Prostate gland (tissue), 2 donors: ENCODE measurements at regions not wholly inside any gene's neighbourhood (a gene's known extent, or its start where the extent isn't known, plus 50 kb on each side); places are given as distances from the start of the nearest gene placed in this dataset.

ENCODE experiments used
- POLR2A ChIP-seq: fragments of 450-650 bp; IDR thresholded peaks from one replicate; pipeline ENCODE4 v1.6.1; 2016; ENCODE audit warnings: antibody characterized with exemption, mild to moderate bottlenecking
- TF ChIP-seq, protein P1 (sequence below), 4 experiments: fragments of 200-600 bp in 2 of 4; fragments of 450-650 bp in 2 of 4; sonication (generic) in 2 of 4; IDR thresholded peaks; 1 replicate in 3 of 4; 2 replicates in 1 of 4; pipeline ENCODE4 v1.5.1; 2016 to 2019; ENCODE audit warnings: antibody characterized with exemption in 4 of 4, mild to moderate bottlenecking in 2 of 4, moderate library complexity in 2 of 4

DNA sequence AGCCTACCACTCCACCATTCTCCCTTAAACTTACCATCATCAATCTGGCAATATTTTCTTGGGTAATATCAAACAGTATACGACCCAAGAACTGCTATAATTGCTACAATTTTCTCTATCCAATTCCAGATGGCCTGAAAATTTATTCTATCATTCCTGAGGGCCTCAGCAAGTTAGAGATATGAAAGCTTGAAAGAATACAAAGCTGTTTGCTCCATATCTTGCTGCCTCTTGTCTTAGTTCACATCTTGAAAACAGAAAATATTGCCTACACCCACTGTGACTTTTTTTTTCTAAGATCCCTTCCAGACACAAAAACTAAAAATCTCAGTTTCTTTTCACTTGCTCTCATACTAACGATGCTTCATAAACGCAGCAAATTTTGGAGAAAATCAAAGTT is 898.9 kb downstream of the OTOL1 start:
- TF ChIP-seq, protein P1, sequence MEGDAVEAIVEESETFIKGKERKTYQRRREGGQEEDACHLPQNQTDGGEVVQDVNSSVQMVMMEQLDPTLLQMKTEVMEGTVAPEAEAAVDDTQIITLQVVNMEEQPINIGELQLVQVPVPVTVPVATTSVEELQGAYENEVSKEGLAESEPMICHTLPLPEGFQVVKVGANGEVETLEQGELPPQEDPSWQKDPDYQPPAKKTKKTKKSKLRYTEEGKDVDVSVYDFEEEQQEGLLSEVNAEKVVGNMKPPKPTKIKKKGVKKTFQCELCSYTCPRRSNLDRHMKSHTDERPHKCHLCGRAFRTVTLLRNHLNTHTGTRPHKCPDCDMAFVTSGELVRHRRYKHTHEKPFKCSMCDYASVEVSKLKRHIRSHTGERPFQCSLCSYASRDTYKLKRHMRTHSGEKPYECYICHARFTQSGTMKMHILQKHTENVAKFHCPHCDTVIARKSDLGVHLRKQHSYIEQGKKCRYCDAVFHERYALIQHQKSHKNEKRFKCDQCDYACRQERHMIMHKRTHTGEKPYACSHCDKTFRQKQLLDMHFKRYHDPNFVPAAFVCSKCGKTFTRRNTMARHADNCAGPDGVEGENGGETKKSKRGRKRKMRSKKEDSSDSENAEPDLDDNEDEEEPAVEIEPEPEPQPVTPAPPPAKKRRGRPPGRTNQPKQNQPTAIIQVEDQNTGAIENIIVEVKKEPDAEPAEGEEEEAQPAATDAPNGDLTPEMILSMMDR (IDR thresholded peaks at IDR 0.05) = no peak
- no peak for TF ChIP-seq POLR2A
